Uterus (tissue), 3 donors: ENCODE measurements at regions not wholly inside any gene's neighbourhood (a gene's known extent, or its start where the extent isn't known, plus 50 kb on each side); places are given as distances from the start of the nearest gene placed in this dataset.
"Not testable (repeated sequence)": the region's sequence is repeated elsewhere in the genome, so short reads cannot be mapped to it uniquely, and the experiment has no call there.

Source experiments
- DNase-seq, 2 donors: peaks; one replicate each; pipeline ENCODE4 v3.0.0-alpha.2; 2019 to 2020
- H3K27ac ChIP-seq, 2 donors: fragments of 200-600 bp; sonication (generic); 1 replicate in 1 of 2; 2 replicates in 1 of 2; pipeline ENCODE4 v1.5.1; 2016 to 2018
- H3K27me3 ChIP-seq, 2 donors: fragments of 200-600 bp; sonication (generic); one replicate each; pipeline ENCODE4 v1.5.1; 2018 to 2019; ENCODE audit warnings: control low read depth in 1 of 2
- H3K36me3 ChIP-seq, 2 donors: fragments of 200-600 bp; sonication (generic); one replicate each; pipeline ENCODE4 v1.5.1; 2019; ENCODE audit warnings: control low read depth in 1 of 2
- H3K4me1 ChIP-seq, 2 donors: fragments of 200-600 bp; sonication (generic); one replicate each; pipeline ENCODE4 v1.5.1; 2018 to 2019; ENCODE audit warnings: control low read depth in 1 of 2
- H3K4me3 ChIP-seq, 2 donors: fragments of 200-600 bp; sonication (generic); 1 replicate in 1 of 2; 2 replicates in 1 of 2; pipeline ENCODE4 v1.5.1; 2018 to 2019; ENCODE audit warnings: mild to moderate bottlenecking in 1 of 2
- H3K9me3 ChIP-seq, 2 donors: fragments of 200-600 bp; sonication (generic); one replicate each; pipeline ENCODE4 v1.5.1; 2019; ENCODE audit warnings: control low read depth in 1 of 2
- intact Hi-C: fragments of 100-400 bp; cut with DNase I; formaldehyde crosslinking; loops from one replicate; pipeline ENCODE4 v1.15.1; 2023; ENCODE audit warnings: low total_unique reads
- donor health status: DM: yes; HTN: yes; CAD: no.

DNA sequence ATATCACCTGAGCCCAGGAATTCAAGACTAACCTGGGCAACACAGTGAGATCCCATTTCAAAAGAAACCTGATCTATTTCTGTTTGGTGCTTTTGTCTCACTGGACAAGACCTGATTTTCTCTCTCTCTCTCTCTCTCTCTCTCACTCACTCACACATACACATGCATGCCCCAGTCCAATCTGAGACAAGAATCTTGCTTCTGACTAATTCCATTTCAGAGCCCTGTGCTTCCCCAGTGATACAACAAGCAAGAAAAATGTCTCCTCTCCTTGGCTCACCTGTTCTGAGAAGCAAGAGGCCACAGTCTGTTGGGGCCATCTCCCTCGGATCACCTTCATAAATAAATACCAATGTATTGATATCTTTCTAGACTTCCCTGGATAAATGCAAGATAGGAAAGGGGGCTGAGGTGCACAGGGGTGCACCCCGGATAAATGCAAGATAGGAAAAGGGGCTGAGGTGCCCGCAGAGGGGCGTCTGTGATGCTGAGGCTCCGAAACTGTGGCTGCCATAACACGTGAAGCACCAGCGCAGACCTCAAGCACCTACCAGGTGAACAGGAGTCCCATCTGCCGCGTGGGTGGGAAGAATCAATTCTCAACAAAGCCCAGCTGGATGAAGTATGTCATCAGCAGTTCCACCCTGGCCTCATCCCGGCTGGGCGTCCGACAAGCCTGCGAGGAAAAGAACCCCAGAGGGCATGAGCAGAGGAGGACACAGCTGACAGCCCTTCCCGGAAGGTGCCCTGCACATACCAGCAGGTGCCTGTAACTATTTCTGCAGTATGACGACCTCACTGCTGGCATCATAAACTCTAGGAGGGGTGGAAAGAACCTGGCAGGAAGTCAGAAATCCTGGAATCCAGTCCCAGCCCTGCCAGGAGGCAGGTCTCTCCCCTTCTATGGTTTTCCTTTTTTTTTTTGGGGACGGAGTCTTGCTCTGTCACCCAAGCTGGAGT lies 280.0 kb downstream of the GOLGA6L6 start:
- H3K27ac ChIP-seq, DNase-seq, H3K9me3 ChIP-seq, intact Hi-C loops, H3K27me3 ChIP-seq, H3K4me3 ChIP-seq, H3K4me1 ChIP-seq, H3K36me3 ChIP-seq: not testable (repeated sequence)

DNA sequence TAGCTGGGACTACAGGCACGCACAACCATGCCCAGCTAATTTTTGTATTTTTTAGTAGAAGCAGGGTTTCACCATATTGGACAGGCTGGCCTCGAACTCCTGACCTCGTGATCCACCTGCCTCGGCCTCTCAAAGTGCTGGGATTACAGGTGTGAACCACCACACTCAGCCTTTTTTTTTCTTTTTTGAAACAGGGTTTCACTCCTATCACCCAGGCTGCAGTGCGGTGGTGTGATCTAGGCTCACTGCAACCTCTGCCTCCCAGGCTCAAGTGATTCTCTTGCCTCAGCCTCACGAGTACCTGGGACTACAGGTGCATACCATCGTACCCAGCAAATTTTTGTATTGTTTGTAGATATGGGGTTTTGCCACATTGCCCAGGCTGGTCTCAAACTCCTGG lies 280.9 kb downstream of the GOLGA6L6 start:
- intact Hi-C loops, H3K9me3 ChIP-seq, H3K36me3 ChIP-seq, DNase-seq, H3K4me3 ChIP-seq, H3K27ac ChIP-seq, H3K27me3 ChIP-seq, H3K4me1 ChIP-seq: not testable (repeated sequence)

DNA sequence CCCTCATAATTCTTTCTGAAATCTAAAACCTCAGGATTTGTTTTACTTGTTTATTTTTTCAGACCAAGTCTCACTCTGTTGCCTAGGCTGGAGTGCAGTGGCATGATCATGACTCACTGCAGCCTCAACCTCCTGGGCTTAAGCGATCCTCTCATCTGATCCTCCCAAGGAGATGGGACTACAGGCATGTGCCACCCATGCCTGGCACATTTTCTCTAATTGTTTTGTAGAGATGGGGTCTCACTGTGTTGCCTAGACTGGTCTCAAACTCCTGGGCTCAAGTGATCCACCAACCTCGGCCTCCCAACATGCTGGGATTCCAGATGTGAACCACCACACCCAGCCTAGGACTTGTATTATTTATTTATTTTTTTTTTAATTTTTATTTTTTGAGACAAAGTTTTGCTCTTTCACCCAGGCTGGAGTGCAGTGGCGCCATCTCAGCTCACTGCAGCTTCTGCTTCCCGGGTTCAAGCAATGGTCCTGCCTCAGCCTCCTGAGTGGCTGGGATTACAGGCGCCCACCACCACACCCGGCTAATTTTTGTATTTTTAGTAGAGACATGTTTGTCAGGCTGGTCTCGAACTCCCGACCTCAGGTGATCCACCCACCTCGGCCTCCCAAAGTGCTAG lies 281.9 kb downstream of the GOLGA6L6 start:
- H3K27ac ChIP-seq, H3K4me1 ChIP-seq, intact Hi-C loops, H3K4me3 ChIP-seq, H3K9me3 ChIP-seq, H3K27me3 ChIP-seq, DNase-seq, H3K36me3 ChIP-seq: not testable (repeated sequence)

DNA sequence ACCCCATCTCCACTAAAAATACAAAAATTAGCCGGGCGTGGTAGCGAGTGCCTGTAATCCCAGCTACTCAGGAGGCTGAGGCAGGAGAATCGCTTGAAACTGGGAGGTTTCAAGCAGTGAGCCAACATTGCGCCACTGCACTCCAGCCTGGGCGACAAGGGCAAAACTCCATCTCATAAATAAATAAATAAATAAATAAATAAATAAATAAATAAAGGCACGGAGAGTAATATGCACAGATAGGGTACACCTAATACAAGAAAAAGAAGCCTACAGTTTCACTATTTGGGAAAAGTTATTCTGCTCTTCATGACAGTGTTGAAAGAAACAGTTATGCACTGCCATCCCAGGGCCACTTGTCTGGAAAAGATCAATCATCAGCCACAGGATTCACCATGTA lies 285.2 kb downstream of the GOLGA6L6 start:
- H3K27me3 ChIP-seq, H3K9me3 ChIP-seq, H3K4me1 ChIP-seq, H3K36me3 ChIP-seq, H3K27ac ChIP-seq, DNase-seq, intact Hi-C loops, H3K4me3 ChIP-seq: not testable (repeated sequence)

DNA sequence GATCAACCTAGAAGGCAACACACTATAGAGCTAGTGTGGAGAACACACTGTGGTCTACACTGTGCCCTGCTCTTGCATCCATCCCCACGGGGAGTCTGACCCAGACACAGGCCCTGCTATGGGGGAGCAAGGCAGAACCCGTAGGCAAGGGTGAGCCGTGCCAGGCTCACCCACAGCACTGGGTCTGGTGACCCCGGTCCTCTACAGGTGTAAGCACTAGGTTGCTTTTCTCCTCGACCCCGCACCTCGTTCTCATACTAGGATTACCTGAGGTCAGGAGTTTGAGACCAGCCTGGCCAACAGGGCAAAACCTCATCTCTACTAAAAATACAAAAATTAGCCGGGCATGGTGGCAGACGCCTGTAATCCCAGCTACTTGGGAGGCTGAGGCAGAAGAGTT lies 286.0 kb downstream of the GOLGA6L6 start:
- H3K36me3 ChIP-seq, H3K27ac ChIP-seq, H3K27me3 ChIP-seq, H3K9me3 ChIP-seq, DNase-seq, H3K4me3 ChIP-seq, intact Hi-C loops, H3K4me1 ChIP-seq: not testable (repeated sequence)

DNA sequence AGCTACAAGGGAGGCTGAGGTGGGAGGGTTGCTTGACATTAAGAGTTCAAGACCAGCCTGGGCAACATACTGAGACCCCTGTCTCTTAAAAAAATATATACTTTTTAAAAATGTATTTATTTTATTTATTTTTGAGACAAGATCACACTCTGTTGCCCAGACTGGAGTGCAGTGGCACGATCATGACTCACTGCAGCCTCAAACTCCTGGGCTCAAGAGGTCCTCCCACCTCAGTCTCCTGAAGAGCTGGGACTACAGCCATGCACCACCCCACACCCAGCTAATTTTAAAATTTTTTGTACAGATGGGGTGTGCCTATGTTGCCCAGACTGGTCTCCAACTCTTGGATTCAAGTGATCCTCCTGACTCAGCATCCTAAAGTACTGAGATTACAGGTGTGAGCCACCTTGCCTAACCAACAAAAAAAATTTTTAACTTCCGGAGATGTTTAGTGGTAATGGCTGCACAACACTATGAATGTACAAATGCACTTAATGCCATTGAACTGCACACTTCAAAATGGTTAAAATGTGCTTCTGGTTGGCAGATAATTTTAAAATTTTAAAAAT lies 288.5 kb downstream of the GOLGA6L6 start:
- H3K4me1 ChIP-seq, intact Hi-C loops, DNase-seq, H3K36me3 ChIP-seq, H3K27me3 ChIP-seq, H3K27ac ChIP-seq, H3K9me3 ChIP-seq, H3K4me3 ChIP-seq: not testable (repeated sequence)

DNA sequence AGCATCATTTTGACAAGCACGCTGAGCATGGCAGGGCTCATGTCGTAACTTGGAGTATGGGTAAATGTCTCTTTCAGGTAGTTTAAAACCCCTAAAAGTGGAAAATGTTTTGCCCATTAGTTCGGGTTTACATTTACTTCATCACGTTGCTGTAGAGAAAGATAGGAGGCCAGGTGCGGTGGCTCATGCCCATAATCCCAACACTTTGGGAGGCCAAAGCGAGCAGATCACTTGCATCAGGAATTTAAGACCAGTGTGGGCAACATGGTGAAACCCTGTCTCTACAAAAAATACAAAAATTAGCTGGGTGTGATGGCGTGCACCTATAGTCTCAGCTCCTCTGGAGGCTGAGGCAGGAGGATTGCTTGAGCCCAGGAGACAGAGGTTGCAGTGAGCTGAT lies 289.6 kb downstream of the GOLGA6L6 start:
- H3K9me3 ChIP-seq: not testable (repeated sequence)

DNA sequence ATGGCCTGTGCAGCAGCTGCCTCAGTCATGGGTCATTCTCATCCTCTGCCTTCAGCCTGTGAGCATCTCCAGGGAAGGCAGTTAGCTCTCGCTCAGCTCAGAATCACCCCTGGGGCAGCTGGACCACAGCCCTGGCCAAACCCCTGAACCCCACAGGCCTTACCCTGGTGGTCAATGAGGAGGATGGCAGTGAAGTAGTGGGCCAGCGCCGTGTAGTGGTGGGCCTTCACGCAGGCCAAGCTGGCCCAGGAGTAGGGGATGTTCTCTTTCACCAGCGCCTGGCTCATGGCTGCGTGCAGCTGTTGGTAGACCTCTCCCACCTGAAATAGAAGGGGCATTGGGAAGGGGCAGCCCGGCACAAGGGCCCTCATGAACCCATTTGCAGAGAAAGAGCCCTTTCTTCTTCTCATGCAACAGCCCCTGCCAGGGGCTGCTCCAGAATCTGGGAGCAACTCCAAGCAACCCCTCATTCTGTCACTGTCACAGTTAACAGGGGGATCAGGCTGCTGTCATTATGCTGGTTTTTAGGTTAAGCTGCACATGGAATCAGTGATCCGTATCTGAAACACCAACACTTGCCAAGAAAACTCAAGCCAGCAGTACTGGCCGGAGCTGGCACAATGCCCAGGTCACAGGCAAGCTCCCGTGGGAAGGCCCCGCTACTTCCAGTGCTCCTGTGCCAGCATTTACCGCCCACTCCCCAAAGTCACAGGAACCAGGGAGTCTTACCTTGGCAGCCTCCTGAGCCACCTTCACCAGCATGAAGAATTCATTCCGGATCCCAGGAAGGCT lies 290.2 kb downstream of the GOLGA6L6 start:
- H3K4me1 ChIP-seq, H3K27ac ChIP-seq, DNase-seq, intact Hi-C loops, H3K4me3 ChIP-seq, H3K36me3 ChIP-seq, H3K27me3 ChIP-seq, H3K9me3 ChIP-seq: not testable (repeated sequence)

More for the DNA sequence above, 289.6 kb downstream of the GOLGA6L6 start:
- H3K27ac ChIP-seq, H3K27me3 ChIP-seq, H3K4me3 ChIP-seq, DNase-seq, H3K4me1 ChIP-seq, H3K36me3 ChIP-seq, intact Hi-C loops: not testable (repeated sequence)

DNA sequence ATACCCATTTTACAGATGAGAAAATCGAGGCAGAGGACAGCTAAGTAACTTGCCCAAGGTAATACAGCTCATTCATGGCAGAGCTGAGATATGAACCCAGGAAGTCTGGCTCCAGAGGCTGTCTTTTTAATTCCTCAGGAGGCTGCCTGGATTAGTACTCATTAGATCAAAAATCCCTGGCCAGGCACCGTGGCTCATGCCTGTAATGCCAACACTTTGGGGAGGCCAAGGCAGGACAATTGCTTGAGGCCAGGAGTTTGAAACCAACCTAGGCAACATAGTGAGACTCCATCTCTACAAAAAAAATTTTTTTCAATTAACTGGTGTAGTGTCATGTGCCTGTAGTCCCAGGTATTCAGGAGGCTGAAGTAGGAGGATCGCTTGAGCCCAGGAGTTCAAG lies 291.4 kb downstream of the GOLGA6L6 start:
- DNase-seq, H3K36me3 ChIP-seq, H3K4me1 ChIP-seq, H3K9me3 ChIP-seq, intact Hi-C loops, H3K27ac ChIP-seq, H3K4me3 ChIP-seq, H3K27me3 ChIP-seq: not testable (repeated sequence)

DNA sequence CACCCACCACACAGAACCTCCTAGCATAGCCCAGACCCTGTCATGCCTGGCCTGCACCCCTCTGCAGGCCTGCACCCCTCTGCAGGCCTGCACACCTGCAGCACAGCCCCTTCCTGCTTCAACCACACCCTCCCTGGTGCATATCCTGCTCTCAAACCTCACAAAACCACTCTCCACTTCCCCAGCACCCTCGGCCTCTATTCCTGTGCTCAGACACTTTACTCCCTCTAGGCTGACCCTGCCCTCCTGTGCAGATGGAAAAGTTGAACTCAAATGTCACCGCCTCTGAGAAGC lies 292.0 kb downstream of the GOLGA6L6 start:
- H3K9me3 ChIP-seq, H3K27ac ChIP-seq, DNase-seq, H3K36me3 ChIP-seq, intact Hi-C loops, H3K27me3 ChIP-seq, H3K4me3 ChIP-seq, H3K4me1 ChIP-seq: not testable (repeated sequence)

DNA sequence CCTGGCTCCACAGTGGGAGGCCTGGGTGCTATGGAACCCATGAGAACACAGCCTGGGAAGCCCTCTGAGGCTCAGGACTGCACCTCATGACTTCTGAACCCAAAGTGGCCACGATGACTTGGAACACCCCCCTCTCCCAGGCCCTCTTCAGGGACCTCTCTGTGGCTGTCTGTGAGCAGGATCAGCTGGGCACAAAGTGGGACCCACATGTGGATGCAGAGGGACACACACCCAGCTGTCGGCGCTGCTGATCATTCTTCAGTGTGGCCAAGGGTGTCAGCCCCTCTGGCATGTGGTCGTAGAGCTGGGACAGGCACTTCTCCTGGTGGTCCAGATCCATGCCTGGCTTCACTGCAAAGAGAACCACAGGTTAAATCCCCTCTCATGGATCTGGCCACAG lies 293.2 kb downstream of the GOLGA6L6 start:
- H3K9me3 ChIP-seq, DNase-seq, H3K4me3 ChIP-seq, H3K4me1 ChIP-seq, H3K27me3 ChIP-seq, H3K36me3 ChIP-seq, intact Hi-C loops, H3K27ac ChIP-seq: not testable (repeated sequence)

DNA sequence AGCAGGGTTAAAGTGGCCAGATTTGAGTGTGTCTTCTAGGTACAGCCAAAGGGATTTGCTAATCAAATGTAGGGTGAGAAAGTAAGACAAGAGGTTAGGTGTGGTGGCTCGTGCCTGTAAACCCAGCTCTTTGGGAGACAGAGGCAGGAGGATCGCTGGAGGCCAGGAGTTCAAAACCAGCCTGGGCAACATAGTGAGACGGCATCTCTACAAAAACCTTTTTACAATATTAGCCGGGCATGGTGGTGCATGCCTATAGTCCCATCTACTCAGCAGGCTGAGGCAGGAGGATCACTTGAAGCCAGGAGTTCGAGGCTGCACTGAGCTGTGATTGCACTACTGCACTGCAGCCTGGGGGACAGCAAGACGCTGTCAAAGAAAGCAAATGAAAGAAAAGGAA lies 294.5 kb downstream of the GOLGA6L6 start:
- intact Hi-C loops, DNase-seq, H3K4me1 ChIP-seq, H3K9me3 ChIP-seq, H3K27me3 ChIP-seq, H3K27ac ChIP-seq, H3K4me3 ChIP-seq, H3K36me3 ChIP-seq: not testable (repeated sequence)

DNA sequence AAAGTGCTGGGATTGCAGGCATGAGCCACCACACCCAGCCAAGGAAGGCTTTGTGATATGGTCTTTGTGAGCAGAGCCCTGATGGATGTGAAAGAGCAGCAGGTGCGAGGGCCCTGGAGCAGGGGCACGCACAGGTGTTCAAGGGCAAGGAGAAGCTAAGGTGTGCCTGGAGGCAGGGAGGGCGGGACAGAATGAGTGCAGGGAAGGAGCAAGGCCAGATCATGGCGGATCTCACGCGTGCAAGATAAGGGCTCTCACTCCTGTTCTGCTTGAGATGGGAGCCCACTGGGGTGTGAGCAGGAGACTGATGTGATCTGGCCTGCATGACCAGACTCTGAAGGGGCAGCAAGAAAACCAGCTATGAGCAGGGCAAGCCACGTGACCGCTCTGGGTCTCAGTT lies 295.0 kb downstream of the GOLGA6L6 start:
- DNase-seq, intact Hi-C loops, H3K9me3 ChIP-seq, H3K4me1 ChIP-seq, H3K27me3 ChIP-seq, H3K36me3 ChIP-seq, H3K27ac ChIP-seq, H3K4me3 ChIP-seq: not testable (repeated sequence)
